ENCODE measurements at regions not wholly inside any gene's neighbourhood (a gene's known extent, or its start where the extent isn't known, plus 50 kb on each side); places are given as distances from the start of the nearest gene placed in this dataset.

- TF ChIP-seq CTCF (IDR thresholded peaks at IDR 0.05) (no peak), JUND (IDR thresholded peaks at IDR 0.05) (no peak), EP300 (IDR thresholded peaks at IDR 0.05; ENCODE audit: borderline replicate concordance in 1 of 2, low read depth in 1 of 2, low read length in 1 of 2) (no peak), PBX3 (IDR thresholded peaks at IDR 0.05) (no peak), YY1 (IDR thresholded peaks at IDR 0.05; ENCODE audit: low read depth) (no peak), CHD2 (IDR thresholded peaks at IDR 0.05; ENCODE audit: low read length, partially characterized antibody) (no peak), RAD21 (IDR thresholded peaks at IDR 0.05; ENCODE audit: low read length) (no peak), MAX (IDR thresholded peaks at IDR 0.05; ENCODE audit: low read depth) (no peak), RCOR1 (IDR thresholded peaks at IDR 0.05; ENCODE audit: low read length) (no peak), SIN3A (IDR thresholded peaks at IDR 0.05; ENCODE audit: borderline replicate concordance, low read depth, low read length) (no peak)
These were observed 731.4 kb downstream of the NR4A2 start for GRCh38 chr2:155600914-155601760.
